Panc1 (cell line): ENCODE measurements at regions not wholly inside any gene's neighbourhood (a gene's known extent, or its start where the extent isn't known, plus 50 kb on each side); places are given as distances from the start of the nearest gene placed in this dataset.

ENCODE experiments used
- ATAC-seq: fragments of 200-7000 bp; cut with Tn5 transposase; 2 replicates; pipeline ENCODE4 v1.9.1; 2020; ENCODE audit warnings: mild to moderate bottlenecking, moderate library complexity
- BruUV-seq: library from RNA; stranded (reverse); fragments of 400-500 nt; replicated peaks from 2 replicates; lab custom pipeline; 2021; lab: Mats Ljungman, UMichigan
- CTCF ChIA-PET: fragments of 300-600 bp; sonication (Branson Sonifier 250); formaldehyde crosslinking; loops from one replicate; lab custom pipeline; 2022; ENCODE audit warnings: antibody characterized with exemption; lab: Charles Lee
- POLR2A ChIA-PET: fragments of 300-600 bp; sonication (Branson Sonifier 250); formaldehyde crosslinking; loops from one replicate; lab custom pipeline; 2022; ENCODE audit warnings: antibody characterized with exemption; lab: Charles Lee
- DNase-seq: peaks from one replicate; pipeline ENCODE4 v3.0.0-alpha.2; 2010; ENCODE audit warnings: low read depth, low spot score
- H3K27ac ChIP-seq: 2 replicates; pipeline ENCODE4 v1.5.1; 2011; ENCODE audit warnings: mild to moderate bottlenecking, low read length, inconsistent platforms
- H3K27me3 ChIP-seq: fragments of 200-500 bp; sonication (Bioruptor generic); 2 replicates; pipeline ENCODE4 v1.6.0; 2014; ENCODE audit warnings: low read length, inconsistent platforms; ENCODE audit not compliant: control insufficient read depth, insufficient read depth
- H3K36me3 ChIP-seq: fragments of 200-500 bp; sonication (Bioruptor generic); 2 replicates; pipeline ENCODE4 v1.5.1; 2014; ENCODE audit warnings: inconsistent platforms, mild to moderate bottlenecking, low read length, moderate library complexity; ENCODE audit not compliant: control insufficient read depth, insufficient read depth
- H3K4me1 ChIP-seq: 2 replicates; pipeline ENCODE4 v1.5.1; 2011; ENCODE audit warnings: inconsistent platforms, mild to moderate bottlenecking, low read length, moderate library complexity; ENCODE audit not compliant: control insufficient read depth, insufficient read depth
- H3K4me3 ChIP-seq, 2 experiments: 2 replicates each; pipeline ENCODE4 v1.5.1; 2011 to 2012; ENCODE audit warnings: low read depth in 2 of 2, low read length in 2 of 2, mild to moderate bottlenecking in 2 of 2, inconsistent platforms in 1 of 2, moderate library complexity in 1 of 2
- H3K9me3 ChIP-seq: fragments of 200-500 bp; sonication (Bioruptor generic); 2 replicates; pipeline ENCODE4 v1.5.1; 2014; ENCODE audit warnings: low read depth, mild to moderate bottlenecking, inconsistent platforms, low read length, moderate library complexity; ENCODE audit not compliant: control insufficient read depth, insufficient read depth
- POLR2AphosphoS5 ChIP-seq: IDR thresholded peaks from 2 replicates; pipeline ENCODE4 v1.6.1; 2012; ENCODE audit warnings: mild to moderate bottlenecking, low read depth, low read length, moderate library complexity
- REST ChIP-seq, 2 experiments: IDR thresholded peaks; 2 replicates each; pipeline ENCODE4 v1.6.1; 2011 to 2012; ENCODE audit warnings: low read depth in 2 of 2, control low read depth in 1 of 2, low read length in 1 of 2, mild to moderate bottlenecking in 1 of 2, moderate library complexity in 1 of 2; ENCODE audit not compliant: insufficient read depth in 1 of 2
- SIN3A ChIP-seq: IDR thresholded peaks from 2 replicates; pipeline ENCODE4 v1.6.1; 2012; ENCODE audit warnings: low read depth, mild to moderate bottlenecking, low read length, moderate library complexity, borderline replicate concordance; ENCODE audit not compliant: insufficient read depth
- TCF7L2 ChIP-seq: IDR thresholded peaks from 2 replicates; pipeline ENCODE4 v1.6.1; 2011; ENCODE audit warnings: mild to moderate bottlenecking, low read depth, low read length, inconsistent platforms
- in situ Hi-C: cut with HindIII; loops from 2 replicates; pipeline ENCODE4 v1.10.0; 2016; ENCODE audit warnings: low sequenced_read_pairs, low pct_unique_long_range_greater_than_20kb
- intact Hi-C: fragments of 100-400 bp; cut with micrococcal nuclease; formaldehyde crosslinking; loops from one replicate; pipeline ENCODE4 v1.10.0; 2022; ENCODE audit not compliant: unreplicated experiment
- TF ChIP-seq, protein P1 (sequence below): fragments of 450-650 bp; IDR thresholded peaks from 2 replicates; pipeline ENCODE4 v1.5.1; 2017; ENCODE audit warnings: mild to moderate bottlenecking

GRCh38 chr3:88000853-88001252, 58.0 kb downstream of the CGGBP1 start:
- no peaks in the 10 kb centered on the region for H3K9me3 ChIP-seq
- no peaks in the 10 kb centered on the region; the same call in 1 of the 2 replicates for H3K4me1 ChIP-seq
- no peaks in the 10 kb centered on the region for H3K36me3 ChIP-seq
- in situ Hi-C loops: no loop called here
- H3K27me3 ChIP-seq: no peaks in the 10 kb centered on the region
- CTCF ChIA-PET: interaction anchor here (0.8 kb wide), 1 partner anchor 741 kb away, joined by 4 read pairs; no protein-coding TSS in a partner anchor
- H3K27ac ChIP-seq: peak overlapping the region; percentile 71; the same call in 1 of the 2 replicates
- POLR2A ChIA-PET: no interaction called here
- H3K4me3 ChIP-seq: peak overlapping the region; percentile 35 to 63
- intact Hi-C loops: no loop called here
- TF ChIP-seq TCF7L2: no peak
- TF ChIP-seq, protein P1, sequence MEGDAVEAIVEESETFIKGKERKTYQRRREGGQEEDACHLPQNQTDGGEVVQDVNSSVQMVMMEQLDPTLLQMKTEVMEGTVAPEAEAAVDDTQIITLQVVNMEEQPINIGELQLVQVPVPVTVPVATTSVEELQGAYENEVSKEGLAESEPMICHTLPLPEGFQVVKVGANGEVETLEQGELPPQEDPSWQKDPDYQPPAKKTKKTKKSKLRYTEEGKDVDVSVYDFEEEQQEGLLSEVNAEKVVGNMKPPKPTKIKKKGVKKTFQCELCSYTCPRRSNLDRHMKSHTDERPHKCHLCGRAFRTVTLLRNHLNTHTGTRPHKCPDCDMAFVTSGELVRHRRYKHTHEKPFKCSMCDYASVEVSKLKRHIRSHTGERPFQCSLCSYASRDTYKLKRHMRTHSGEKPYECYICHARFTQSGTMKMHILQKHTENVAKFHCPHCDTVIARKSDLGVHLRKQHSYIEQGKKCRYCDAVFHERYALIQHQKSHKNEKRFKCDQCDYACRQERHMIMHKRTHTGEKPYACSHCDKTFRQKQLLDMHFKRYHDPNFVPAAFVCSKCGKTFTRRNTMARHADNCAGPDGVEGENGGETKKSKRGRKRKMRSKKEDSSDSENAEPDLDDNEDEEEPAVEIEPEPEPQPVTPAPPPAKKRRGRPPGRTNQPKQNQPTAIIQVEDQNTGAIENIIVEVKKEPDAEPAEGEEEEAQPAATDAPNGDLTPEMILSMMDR: no peak
- no peak for TF ChIP-seq REST (IDR thresholded peaks at IDR 0.05; ENCODE audit: insufficient read depth in 1 of 2, low read depth in 2 of 2, low read length in 1 of 2)
- TF ChIP-seq POLR2AphosphoS5: no peak
- no peak for TF ChIP-seq SIN3A
- BruUV-seq: no TSS peak
- DNase-seq (no peak), ATAC-seq (peak; percentile 86)

- no peaks in the 10 kb centered on the region for H3K9me3 ChIP-seq
- POLR2A ChIA-PET: no interaction called here
- TF ChIP-seq REST (IDR thresholded peaks at IDR 0.05; ENCODE audit: insufficient read depth in 1 of 2, low read depth in 2 of 2, low read length in 1 of 2) (no peak), SIN3A (no peak), TCF7L2 (no peak), POLR2AphosphoS5 (no peak)
- TF ChIP-seq, protein P1: no peak
- BruUV-seq: no TSS peak
- intact Hi-C loops (no loop called here), in situ Hi-C loops (no loop called here)
- no peaks in the 10 kb centered on the region for H3K27me3 ChIP-seq
- ATAC-seq: no peak
- no peak for DNase-seq
- H3K4me3 ChIP-seq: no peak overlapping the region
- no peaks in the 10 kb centered on the region for H3K36me3 ChIP-seq
- no peak overlapping the region for H3K27ac ChIP-seq
- CTCF ChIA-PET: no interaction called here
- H3K4me1 ChIP-seq: no peaks in the 10 kb centered on the region; the same call in 1 of the 2 replicates
These were observed 60.8 kb downstream of the CGGBP1 start for GRCh38 chr3:87997966-87998365.
